Choroid plexus epithelial cell (primary cell): ENCODE measurements at regions not wholly inside any gene's neighbourhood (a gene's known extent, or its start where the extent isn't known, plus 50 kb on each side); places are given as distances from the start of the nearest gene placed in this dataset.
A peak's percentile ranks its signal among the peaks of the same experiment; 100 is the strongest.

ENCODE experiments used
- DNase-seq: peaks from one replicate; pipeline ENCODE4 v3.0.0-alpha.2; 2010; ENCODE audit warnings: low read depth
- H3K4me3 ChIP-seq: 2 replicates; pipeline ENCODE4 v1.5.1; 2011; ENCODE audit warnings: low read depth, mild to moderate bottlenecking, control low read depth, low read length, moderate library complexity
- CTCF ChIP-seq: conservative IDR thresholded peaks from 2 replicates; pipeline ENCODE4 v1.5.1; 2011; ENCODE audit warnings: low read depth, mild to moderate bottlenecking, control low read depth, inconsistent platforms, low read length, moderate library complexity

- no peak overlapping the region for H3K4me3 ChIP-seq
- no peak for TF ChIP-seq CTCF
- no peak for DNase-seq
Observed at GRCh38 chr3:110666495-110666894, 405.1 kb upstream of the NECTIN3 start.

- DNase-seq = no peak
- H3K4me3 ChIP-seq = no peak overlapping the region
- no peak for TF ChIP-seq CTCF
Observed at GRCh38 chr3:110667216-110667615, 404.4 kb upstream of the NECTIN3 start.

GRCh38 chr3:110670407-110670806 is 401.2 kb upstream of the NECTIN3 start:
- no peak for TF ChIP-seq CTCF
- DNase-seq = no peak
- no peak overlapping the region for H3K4me3 ChIP-seq

GRCh38 chr3:110677506-110677905 is 394.1 kb upstream of the NECTIN3 start:
- peak; percentile 30 for DNase-seq
- TF ChIP-seq CTCF = no peak
- H3K4me3 ChIP-seq = no peak overlapping the region

- no peak for TF ChIP-seq CTCF
- no peak overlapping the region for H3K4me3 ChIP-seq
- no peak for DNase-seq
Observed at GRCh38 chr3:110679285-110679684, 392.3 kb upstream of the NECTIN3 start.

- no peak overlapping the region for H3K4me3 ChIP-seq
- DNase-seq = no peak
Observed at GRCh38 chr3:110680450-110680849, 391.2 kb upstream of the NECTIN3 start.

More at GRCh38 chr3:110680450-110680849, 391.2 kb upstream of the NECTIN3 start:
- TF ChIP-seq CTCF = no peak
